ENCODE measurements at regions not wholly inside any gene's neighbourhood (a gene's known extent, or its start where the extent isn't known, plus 50 kb on each side); places are given as distances from the start of the nearest gene placed in this dataset.

- no peak for DNase-seq (ENCODE audit: low spot score)
- no peak for TF ChIP-seq CTCF (IDR thresholded peaks at IDR 0.05)
- Mint-ChIP-seq H3K27me3 (ENCODE audit: low read depth) (no peaks in the 10 kb centered on the region), H3K4me1 (ENCODE audit: low read depth) (peaks cover 3% of the 10 kb centered on the region), H3K36me3 (ENCODE audit: low read depth) (no peaks in the 10 kb centered on the region), H3K27ac (ENCODE audit: unreplicated experiment) (no peak overlapping the region), H3K9me3 (ENCODE audit: low read depth) (peaks cover 6% of the 10 kb centered on the region), H3K4me3 (ENCODE audit: unreplicated experiment) (no peak overlapping the region)
These were observed 621.9 kb downstream of the DTWD2 start for GRCh38 chr5:118366429-118366828.

- Mint-ChIP-seq H3K4me1 (ENCODE audit: low read depth) (peaks cover 3% of the 10 kb centered on the region), H3K9me3 (ENCODE audit: low read depth) (peaks cover 6% of the 10 kb centered on the region), H3K36me3 (ENCODE audit: low read depth) (no peaks in the 10 kb centered on the region), H3K27ac (ENCODE audit: unreplicated experiment) (no peak overlapping the region), H3K27me3 (ENCODE audit: low read depth) (no peaks in the 10 kb centered on the region), H3K4me3 (ENCODE audit: unreplicated experiment) (no peak overlapping the region)
- DNase-seq (ENCODE audit: low spot score), result no peak
- TF ChIP-seq CTCF (IDR thresholded peaks at IDR 0.05), result no peak
These were observed 622.6 kb downstream of the DTWD2 start for GRCh38 chr5:118365718-118366117.

GRCh38 chr5:118354797-118355196 is 633.5 kb downstream of the DTWD2 start:
- Mint-ChIP-seq H3K4me3 (ENCODE audit: unreplicated experiment) (no peak overlapping the region), H3K36me3 (ENCODE audit: low read depth) (no peaks in the 10 kb centered on the region), H3K9me3 (ENCODE audit: low read depth) (no peaks in the 10 kb centered on the region), H3K27me3 (ENCODE audit: low read depth) (no peaks in the 10 kb centered on the region), H3K4me1 (ENCODE audit: low read depth) (no peaks in the 10 kb centered on the region), H3K27ac (ENCODE audit: unreplicated experiment) (no peak overlapping the region)
- no peak for DNase-seq (ENCODE audit: low spot score)
- no peak for TF ChIP-seq CTCF (IDR thresholded peaks at IDR 0.05)

- Mint-ChIP-seq H3K4me1 (ENCODE audit: low read depth) (no peaks in the 10 kb centered on the region), H3K4me3 (ENCODE audit: unreplicated experiment) (no peak overlapping the region), H3K9me3 (ENCODE audit: low read depth) (no peaks in the 10 kb centered on the region), H3K36me3 (ENCODE audit: low read depth) (no peaks in the 10 kb centered on the region), H3K27ac (ENCODE audit: unreplicated experiment) (no peak overlapping the region), H3K27me3 (ENCODE audit: low read depth) (no peaks in the 10 kb centered on the region)
- DNase-seq (ENCODE audit: low spot score), result no peak
- no peak for TF ChIP-seq CTCF (IDR thresholded peaks at IDR 0.05)
These were observed 634.4 kb downstream of the DTWD2 start for GRCh38 chr5:118353970-118354369.

- Mint-ChIP-seq H3K36me3 (ENCODE audit: low read depth) (no peaks in the 10 kb centered on the region), H3K27ac (ENCODE audit: unreplicated experiment) (no peak overlapping the region), H3K4me3 (ENCODE audit: unreplicated experiment) (no peak overlapping the region), H3K4me1 (ENCODE audit: low read depth) (peaks cover 5% of the 10 kb centered on the region), H3K9me3 (ENCODE audit: low read depth) (peaks cover 7% of the 10 kb centered on the region), H3K27me3 (ENCODE audit: low read depth) (no peaks in the 10 kb centered on the region)
- TF ChIP-seq CTCF (IDR thresholded peaks at IDR 0.05), result no peak
- no peak for DNase-seq (ENCODE audit: low spot score)
These were observed 651.9 kb downstream of the DTWD2 start for GRCh38 chr5:118336468-118336867.
